ENCODE measurements at regions not wholly inside any gene's neighbourhood (a gene's known extent, or its start where the extent isn't known, plus 50 kb on each side); places are given as distances from the start of the nearest gene placed in this dataset.
"Not testable (repeated sequence)": the region's sequence is repeated elsewhere in the genome, so short reads cannot be mapped to it uniquely, and the experiment has no call there.

- DNase-seq (ENCODE audit: low spot score), result peak; percentile 18
Measured at GRCh38 chr4:8675383-8675782, 82.8 kb downstream of the CPZ start.

- no peak for DNase-seq (ENCODE audit: low spot score)
Measured at GRCh38 chr4:8674311-8674885, 81.8 kb downstream of the CPZ start.

DNA sequence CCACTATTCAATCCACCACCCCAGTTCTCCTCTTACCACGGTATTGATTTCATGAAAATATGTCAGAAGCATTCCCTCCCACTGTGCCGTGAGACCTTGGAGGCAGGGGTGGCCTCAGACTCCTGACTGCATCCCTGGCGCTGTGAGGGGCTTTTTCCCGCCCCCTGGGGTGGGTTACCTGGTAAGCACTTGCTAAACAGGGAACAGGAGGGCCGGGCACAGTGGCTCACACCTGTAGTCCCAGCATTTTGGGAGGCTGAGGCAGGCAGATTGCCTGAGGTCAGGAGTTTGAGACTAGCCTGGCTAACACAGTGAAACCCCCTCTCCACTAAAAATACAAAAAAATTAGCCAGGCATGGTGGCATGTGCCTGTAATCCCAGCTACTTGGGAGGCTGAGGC lies 80.5 kb downstream of the CPZ start:
- not testable (repeated sequence) for DNase-seq (ENCODE audit: low spot score)

GRCh38 chr4:8672486-8672885 lies 79.9 kb downstream of the CPZ start:
- no peak for DNase-seq (ENCODE audit: low spot score)

DNA sequence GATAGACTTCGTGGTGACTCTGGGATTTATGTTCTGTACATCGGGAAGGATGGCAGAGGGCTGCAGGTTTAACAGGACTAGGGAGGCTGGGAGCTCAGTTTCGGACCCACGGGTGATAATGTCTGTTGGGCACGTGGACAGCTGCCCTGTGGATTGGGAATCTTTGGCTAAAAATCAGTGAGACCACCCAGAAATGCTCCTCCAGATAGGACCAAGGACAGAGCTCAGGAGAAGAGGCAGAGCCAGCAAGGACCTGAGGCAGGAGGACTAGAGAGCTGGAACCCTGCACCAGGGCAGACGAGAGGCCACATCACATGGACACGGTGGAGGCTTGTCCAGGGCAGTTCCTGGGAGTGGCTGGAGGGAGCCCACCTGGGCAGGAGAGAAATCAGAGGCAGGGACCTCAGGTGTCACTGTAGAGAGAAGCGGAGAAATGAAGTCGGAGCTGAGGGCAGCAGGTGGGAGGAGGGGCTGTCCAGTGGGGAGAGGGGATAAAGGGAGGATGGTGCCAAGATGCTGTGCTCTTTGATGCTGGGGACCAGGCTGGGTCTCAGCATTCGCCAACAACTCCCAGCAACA lies 79.2 kb downstream of the CPZ start:
- DNase-seq (ENCODE audit: low spot score), result no peak
